DND-41 (cell line): ENCODE measurements at regions not wholly inside any gene's neighbourhood (a gene's known extent, or its start where the extent isn't known, plus 50 kb on each side); places are given as distances from the start of the nearest gene placed in this dataset.

Experiments used
- ATAC-seq: fragments of 200-7000 bp; cut with Tn5 transposase; 3 replicates; pipeline ENCODE4 v1.9.1; 2021; ENCODE audit warnings: low read depth; ENCODE audit not compliant: insufficient read depth
- DNase-seq: peaks from one replicate; pipeline ENCODE4 v3.0.0-alpha.2; 2020
- H2AFZ ChIP-seq: 2 replicates; pipeline ENCODE4 v1.6.0; 2012; ENCODE audit warnings: low read depth, low read length
- H3K27ac ChIP-seq: 2 replicates; pipeline ENCODE4 v1.5.1; 2012; ENCODE audit warnings: low read length, inconsistent platforms
- H3K27me3 ChIP-seq: fragments of 200-600 bp; sonication (generic); 2 replicates; pipeline ENCODE4 v1.6.0; 2012; ENCODE audit warnings: low read length, mild to moderate bottlenecking, inconsistent platforms; ENCODE audit not compliant: insufficient read depth, poor library complexity
- H3K36me3 ChIP-seq: 2 replicates; pipeline ENCODE4 v1.5.1; 2012; ENCODE audit warnings: low read length, inconsistent platforms; ENCODE audit not compliant: insufficient read depth
- H3K4me1 ChIP-seq: 2 replicates; pipeline ENCODE4 v1.5.1; 2012; ENCODE audit warnings: mild to moderate bottlenecking, low read length; ENCODE audit not compliant: insufficient read depth
- H3K4me2 ChIP-seq: 2 replicates; pipeline ENCODE4 v1.6.0; 2012; ENCODE audit warnings: mild to moderate bottlenecking, moderate library complexity, low read length, inconsistent platforms; ENCODE audit not compliant: insufficient read depth
- H3K4me3 ChIP-seq, 2 experiments: fragments of 200-600 bp in 1 of 2; shearing (Covaris generic) in 1 of 2; 2 replicates each; pipeline ENCODE4 v1.5.1; 2012 to 2016; ENCODE audit warnings: inconsistent platforms in 2 of 2, low read length in 2 of 2, mild to moderate bottlenecking in 2 of 2, low read depth in 1 of 2, moderate library complexity in 1 of 2
- H3K79me2 ChIP-seq: 2 replicates; pipeline ENCODE4 v1.6.0; 2012; ENCODE audit warnings: low read length, inconsistent platforms; ENCODE audit not compliant: insufficient read depth
- H3K9ac ChIP-seq: 2 replicates; pipeline ENCODE4 v1.6.0; 2012; ENCODE audit warnings: low read depth, mild to moderate bottlenecking, inconsistent platforms, low read length, moderate library complexity
- H3K9me3 ChIP-seq: 2 replicates; pipeline ENCODE4 v1.5.1; 2012; ENCODE audit warnings: low read length, moderate library complexity, mild to moderate bottlenecking, inconsistent platforms; ENCODE audit not compliant: insufficient read depth, severe bottlenecking
- H4K20me1 ChIP-seq: 2 replicates; pipeline ENCODE4 v1.6.0; 2012; ENCODE audit warnings: low read length; ENCODE audit not compliant: insufficient read depth
- CTCF ChIP-seq: IDR thresholded peaks from 2 replicates; pipeline ENCODE4 v1.5.1; 2012; ENCODE audit warnings: borderline replicate concordance, low read length, moderate library complexity, mild to moderate bottlenecking; ENCODE audit not compliant: poor library complexity, severe bottlenecking; ENCODE audit errors: extremely low read depth
- EZH2 ChIP-seq: IDR thresholded peaks from 3 replicates; pipeline ENCODE4 v1.6.1; 2012; ENCODE audit warnings: borderline replicate concordance, low read depth, mild to moderate bottlenecking, moderate library complexity, low read length, inconsistent platforms; ENCODE audit not compliant: severe bottlenecking

- TF ChIP-seq EZH2 (no peak), CTCF (no peak)
- Histone ChIP-seq H3K27ac (no peak overlapping the region), H3K9me3 (no peaks in the 10 kb centered on the region), H2AFZ (no peak overlapping the region), H4K20me1 (no peaks in the 10 kb centered on the region; the same call in none of the 2 replicates), H3K4me2 (no peak overlapping the region), H3K4me3 (no peak overlapping the region), H3K27me3 (no peaks in the 10 kb centered on the region), H3K4me1 (no peaks in the 10 kb centered on the region), H3K79me2 (no peaks in the 10 kb centered on the region), H3K9ac (no peak overlapping the region), H3K36me3 (no peaks in the 10 kb centered on the region)
- ATAC-seq (no peak), DNase-seq (no peak)
Measured at GRCh38 chr16:14373896-14374295, 256.2 kb downstream of the PARN start.

GRCh38 chr16:14373406-14373805, 256.7 kb downstream of the PARN start:
- H2AFZ ChIP-seq = no peak overlapping the region
- no peak overlapping the region for H3K9ac ChIP-seq
- no peak overlapping the region for H3K27ac ChIP-seq
- TF ChIP-seq CTCF (no peak), EZH2 (no peak)
- no peaks in the 10 kb centered on the region for H3K4me1 ChIP-seq
- no peaks in the 10 kb centered on the region for H3K9me3 ChIP-seq
- ATAC-seq (no peak), DNase-seq (no peak)
- H3K4me3 ChIP-seq = no peak overlapping the region
- H3K36me3 ChIP-seq = no peaks in the 10 kb centered on the region
- H4K20me1 ChIP-seq = no peaks in the 10 kb centered on the region; the same call in none of the 2 replicates
- H3K79me2 ChIP-seq = no peaks in the 10 kb centered on the region
- no peaks in the 10 kb centered on the region for H3K27me3 ChIP-seq
- no peak overlapping the region for H3K4me2 ChIP-seq

GRCh38 chr16:14372471-14372870, 257.6 kb downstream of the PARN start:
- Histone ChIP-seq H3K27ac (no peak overlapping the region), H3K36me3 (no peaks in the 10 kb centered on the region), H3K4me1 (no peaks in the 10 kb centered on the region), H3K4me3 (no peak overlapping the region), H2AFZ (no peak overlapping the region), H3K9me3 (no peaks in the 10 kb centered on the region), H3K79me2 (no peaks in the 10 kb centered on the region), H3K9ac (no peak overlapping the region), H4K20me1 (no peaks in the 10 kb centered on the region; the same call in none of the 2 replicates), H3K4me2 (no peak overlapping the region), H3K27me3 (no peaks in the 10 kb centered on the region)
- DNase-seq (peak; percentile 10), ATAC-seq (no peak)
- TF ChIP-seq EZH2 (no peak), CTCF (no peak)
